ENCODE measurements at regions not wholly inside any gene's neighbourhood (a gene's known extent, or its start where the extent isn't known, plus 50 kb on each side); places are given as distances from the start of the nearest gene placed in this dataset.

- Histone ChIP-seq H3K4me1 (ENCODE audit: control insufficient read depth in 1 of 2, insufficient read depth in 2 of 2, low read length in 2 of 2) (no peaks in the 10 kb centered on the region), H3K36me3 (ENCODE audit: control insufficient read depth in 1 of 2, insufficient read depth in 2 of 2, low read length in 2 of 2) (no peaks in the 10 kb centered on the region), H3K27me3 (ENCODE audit: insufficient read depth, low read length) (no peaks in the 10 kb centered on the region), H4K20me1 (ENCODE audit: insufficient read depth) (no peaks in the 10 kb centered on the region), H3K9me3 (ENCODE audit: control insufficient read depth in 1 of 2, insufficient read depth in 1 of 2, low read depth in 1 of 2, low read length in 2 of 2) (no peaks in the 10 kb centered on the region), H3K4me3 (replicated peaks in 1 of 2; ENCODE audit: low read depth in 1 of 2, low read length in 2 of 2) (no peak overlapping the region), H3K4me2 (ENCODE audit: low read length) (no peak overlapping the region), H2AFZ (ENCODE audit: low read depth, low read length, poor library complexity, severe bottlenecking) (peak overlapping the region; percentile 45), H3K9ac (ENCODE audit: low read length) (no peak overlapping the region), H3K27ac (ENCODE audit: low read depth, low read length) (no peak overlapping the region), H3K9me2 (ENCODE audit: insufficient read depth) (no peaks in the 10 kb centered on the region), H3K79me2 (ENCODE audit: insufficient read depth, low read length) (no peaks in the 10 kb centered on the region)
- BruUV-seq (replicated peaks) = no TSS peak
- RAD21 ChIA-PET (ENCODE audit: low non-redundant PET in 1 of 2, low total read pairs in 2 of 2, uncharacterized antibody in 2 of 2, unreplicated experiment in 2 of 2) = interaction anchor here (0.8 to 2.6 kb wide), 5 partner anchors 38 to 339 kb away, joined by 3 to 17 read pairs (median 5); partner anchors contain the start of gene HSF2 (in 1 of the 2)
- POLR2A ChIA-PET = interaction anchor here (0.6 to 1.2 kb wide), 2 partner anchors 12 to 285 kb away, joined by 3 to 4 read pairs; no protein-coding TSS in a partner anchor
- TF ChIP-seq, protein P1, sequence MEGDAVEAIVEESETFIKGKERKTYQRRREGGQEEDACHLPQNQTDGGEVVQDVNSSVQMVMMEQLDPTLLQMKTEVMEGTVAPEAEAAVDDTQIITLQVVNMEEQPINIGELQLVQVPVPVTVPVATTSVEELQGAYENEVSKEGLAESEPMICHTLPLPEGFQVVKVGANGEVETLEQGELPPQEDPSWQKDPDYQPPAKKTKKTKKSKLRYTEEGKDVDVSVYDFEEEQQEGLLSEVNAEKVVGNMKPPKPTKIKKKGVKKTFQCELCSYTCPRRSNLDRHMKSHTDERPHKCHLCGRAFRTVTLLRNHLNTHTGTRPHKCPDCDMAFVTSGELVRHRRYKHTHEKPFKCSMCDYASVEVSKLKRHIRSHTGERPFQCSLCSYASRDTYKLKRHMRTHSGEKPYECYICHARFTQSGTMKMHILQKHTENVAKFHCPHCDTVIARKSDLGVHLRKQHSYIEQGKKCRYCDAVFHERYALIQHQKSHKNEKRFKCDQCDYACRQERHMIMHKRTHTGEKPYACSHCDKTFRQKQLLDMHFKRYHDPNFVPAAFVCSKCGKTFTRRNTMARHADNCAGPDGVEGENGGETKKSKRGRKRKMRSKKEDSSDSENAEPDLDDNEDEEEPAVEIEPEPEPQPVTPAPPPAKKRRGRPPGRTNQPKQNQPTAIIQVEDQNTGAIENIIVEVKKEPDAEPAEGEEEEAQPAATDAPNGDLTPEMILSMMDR (IDR thresholded peaks at IDR 0.05 in 2 of 3, conservative IDR thresholded peaks at IDR 0.05 in 1 of 3; ENCODE audit: borderline replicate concordance in 1 of 3, insufficient read depth in 1 of 3, low read depth in 2 of 3, low read length in 2 of 3) = peak; percentile 71 to 90 (median 90)
- TF ChIP-seq FOSL1 (IDR thresholded peaks at IDR 0.05; ENCODE audit: low read depth) = no peak
- TF ChIP-seq JUND (IDR thresholded peaks at IDR 0.05) = no peak
- peak; percentile 84 for TF ChIP-seq RAD21 (IDR thresholded peaks at IDR 0.05; ENCODE audit: low read depth)
- TF ChIP-seq ELF1 (IDR thresholded peaks at IDR 0.05; ENCODE audit: borderline replicate concordance, low read depth) = no peak
- peak; percentile 53 for TF ChIP-seq YY1 (IDR thresholded peaks at IDR 0.05; ENCODE audit: extremely low read depth, insufficient replicate concordance, low read depth, low read length)
- DNase-seq (ENCODE audit: low read depth, low spot score) (peak; percentile 62), ATAC-seq (peak; percentile 98)
- intact Hi-C loops (cut with micrococcal nuclease) = loop anchor here (1.0 to 5.0 kb wide), 3 partner anchors 38 to 1098 kb away; no protein-coding TSS in a partner anchor
- CTCF ChIA-PET = interaction anchor here (0.6 to 4.6 kb wide), 20 partner anchors 8 to 339 kb away, joined by 3 to 103 read pairs (median 4); partner anchors contain the start of gene PKIB
These were observed 58.9 kb upstream of the SERINC1 start for GRCh38 chr6:122530440-122531046.

- no peak overlapping the region for H3K27ac ChIP-seq (ENCODE audit: low read depth, low read length)
- H3K9me3 ChIP-seq (ENCODE audit: control insufficient read depth in 1 of 2, insufficient read depth in 1 of 2, low read depth in 1 of 2, low read length in 2 of 2) = no peaks in the 10 kb centered on the region
- ChIA-PET POLR2A (no interaction called here), RAD21 (ENCODE audit: low non-redundant PET in 1 of 2, low total read pairs in 2 of 2, uncharacterized antibody in 2 of 2, unreplicated experiment in 2 of 2) (no interaction called here), CTCF (no interaction called here)
- H4K20me1 ChIP-seq (ENCODE audit: insufficient read depth) = no peaks in the 10 kb centered on the region
- BruUV-seq (replicated peaks) = no TSS peak
- H3K36me3 ChIP-seq (ENCODE audit: control insufficient read depth in 1 of 2, insufficient read depth in 2 of 2, low read length in 2 of 2) = no peaks in the 10 kb centered on the region
- no peaks in the 10 kb centered on the region for H3K79me2 ChIP-seq (ENCODE audit: insufficient read depth, low read length)
- no peaks in the 10 kb centered on the region for H3K4me1 ChIP-seq (ENCODE audit: control insufficient read depth in 1 of 2, insufficient read depth in 2 of 2, low read length in 2 of 2)
- H3K27me3 ChIP-seq (ENCODE audit: insufficient read depth, low read length) = no peaks in the 10 kb centered on the region
- DNase-seq (ENCODE audit: low read depth, low spot score) (no peak), ATAC-seq (no peak)
- H3K9me2 ChIP-seq (ENCODE audit: insufficient read depth) = no peaks in the 10 kb centered on the region
- no peak overlapping the region for H3K4me3 ChIP-seq (replicated peaks in 1 of 2; ENCODE audit: low read depth in 1 of 2, low read length in 2 of 2)
- H3K4me2 ChIP-seq (ENCODE audit: low read length) = no peak overlapping the region
- no peak overlapping the region for H3K9ac ChIP-seq (ENCODE audit: low read length)
- intact Hi-C loops (cut with micrococcal nuclease) = no loop called here
- H2AFZ ChIP-seq (ENCODE audit: low read depth, low read length, poor library complexity, severe bottlenecking) = no peak overlapping the region
- TF ChIP-seq RAD21 (IDR thresholded peaks at IDR 0.05; ENCODE audit: low read depth) (no peak), SRF (IDR thresholded peaks at IDR 0.05; ENCODE audit: low read depth) (no peak), ELF1 (IDR thresholded peaks at IDR 0.05; ENCODE audit: borderline replicate concordance, low read depth) (no peak), CEBPB (IDR thresholded peaks at IDR 0.05; ENCODE audit: low read depth) (no peak), FOSL1 (IDR thresholded peaks at IDR 0.05; ENCODE audit: low read depth) (no peak), EZH2 (IDR thresholded peaks at IDR 0.05) (no peak)
- TF ChIP-seq, protein P1 (IDR thresholded peaks at IDR 0.05 in 2 of 3, conservative IDR thresholded peaks at IDR 0.05 in 1 of 3; ENCODE audit: borderline replicate concordance in 1 of 3, insufficient read depth in 1 of 3, low read depth in 2 of 3, low read length in 2 of 3) = no peak
These were observed 61.9 kb upstream of the PKIB start for GRCh38 chr6:122548281-122548680.

Measured in HCT116 (cell line).